IPS-18c (cell line): ENCODE measurements at regions not wholly inside any gene's neighbourhood (a gene's known extent, or its start where the extent isn't known, plus 50 kb on each side); places are given as distances from the start of the nearest gene placed in this dataset.

Experiments
- H3K4me3 ChIP-seq: 2 replicates; pipeline ENCODE4 v1.7.0; 2013; ENCODE audit warnings: low read depth, mild to moderate bottlenecking, low read length, moderate library complexity; ENCODE audit not compliant: insufficient read depth
- H3K9me3 ChIP-seq: one replicate; pipeline ENCODE4 v1.6.1; 2013; ENCODE audit warnings: mild to moderate bottlenecking, low read length, moderate library complexity; ENCODE audit not compliant: control insufficient read depth, insufficient read depth

DNA sequence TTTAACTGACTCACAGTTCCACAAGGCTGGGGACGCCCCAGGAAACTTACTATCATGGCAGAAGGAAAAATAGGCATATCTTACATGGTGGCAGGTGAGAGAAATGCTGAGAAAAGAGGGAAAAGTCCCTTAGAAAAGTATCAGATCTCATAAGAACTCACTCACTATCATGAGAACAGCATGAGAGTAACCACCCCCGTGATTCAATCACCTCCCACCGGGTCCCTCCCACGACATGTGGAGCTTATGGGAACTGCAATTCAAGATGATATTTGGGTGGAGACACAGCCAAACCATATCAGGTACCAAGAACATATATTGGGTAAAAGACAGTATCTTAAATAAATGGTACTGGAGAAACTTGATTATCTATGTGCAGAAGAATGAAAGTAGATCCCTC, 100.3 kb upstream of the FAR2 start:
- H3K9me3 ChIP-seq, result no peaks in the 10 kb centered on the region
- H3K4me3 ChIP-seq, result no peak overlapping the region

DNA sequence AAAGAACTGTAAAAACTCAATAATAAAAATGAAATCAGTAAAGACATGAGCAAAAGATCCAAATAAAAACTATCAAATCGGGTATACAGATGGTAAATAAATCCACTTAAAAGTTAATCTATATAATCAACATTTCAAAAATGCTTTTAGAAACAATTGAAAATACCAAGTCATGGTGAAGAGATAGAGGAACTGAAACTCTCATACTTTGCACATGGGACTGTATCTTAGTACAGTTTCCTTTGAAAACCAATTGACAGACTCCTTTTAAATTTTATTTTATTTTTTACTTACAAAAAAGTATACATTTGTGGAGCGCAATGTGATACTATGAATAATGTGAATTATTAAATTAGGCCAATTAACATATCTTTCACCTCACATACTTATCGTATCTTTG, 98.6 kb upstream of the FAR2 start:
- H3K4me3 ChIP-seq, result no peak overlapping the region
- no peaks in the 10 kb centered on the region for H3K9me3 ChIP-seq

DNA sequence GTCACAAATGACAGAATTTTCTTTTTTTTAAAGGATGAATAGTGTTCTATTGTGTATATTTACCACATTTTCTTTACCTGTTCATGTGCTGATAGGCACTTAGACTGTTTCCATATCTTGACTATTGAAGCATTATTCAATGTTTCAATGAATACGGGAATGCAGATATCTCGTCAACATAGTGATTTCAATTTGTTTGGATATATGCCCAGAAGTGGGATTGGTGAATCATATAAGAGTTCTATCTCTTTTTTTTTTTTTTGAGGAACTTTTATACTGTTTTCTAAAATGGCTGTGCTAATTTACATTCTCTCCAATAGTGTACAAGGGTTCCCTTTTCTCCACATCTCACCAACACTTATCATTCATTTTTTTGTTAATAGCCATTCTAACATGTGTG, 97.9 kb upstream of the FAR2 start:
- H3K4me3 ChIP-seq, result no peak overlapping the region
- H3K9me3 ChIP-seq, result no peaks in the 10 kb centered on the region

DNA sequence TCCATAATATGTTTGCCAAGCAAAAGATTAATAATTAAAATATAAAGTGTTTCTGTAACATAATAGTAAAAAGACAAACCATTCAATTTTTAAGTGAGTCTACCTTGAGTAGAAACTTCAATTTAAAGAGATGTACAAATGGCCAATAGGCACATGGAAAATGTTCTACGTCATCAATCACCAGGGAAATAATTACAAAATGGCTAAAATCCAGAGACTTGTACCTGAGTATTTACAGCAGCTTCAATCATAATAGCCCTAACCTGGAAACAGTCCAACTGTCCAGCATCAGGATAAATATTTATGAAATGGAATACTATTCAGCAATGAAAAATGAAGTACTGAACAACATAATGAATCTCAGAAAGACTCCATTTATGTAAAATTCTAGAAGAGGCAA, 95.5 kb upstream of the FAR2 start:
- H3K9me3 ChIP-seq, result no peaks in the 10 kb centered on the region
- H3K4me3 ChIP-seq, result no peak overlapping the region

DNA sequence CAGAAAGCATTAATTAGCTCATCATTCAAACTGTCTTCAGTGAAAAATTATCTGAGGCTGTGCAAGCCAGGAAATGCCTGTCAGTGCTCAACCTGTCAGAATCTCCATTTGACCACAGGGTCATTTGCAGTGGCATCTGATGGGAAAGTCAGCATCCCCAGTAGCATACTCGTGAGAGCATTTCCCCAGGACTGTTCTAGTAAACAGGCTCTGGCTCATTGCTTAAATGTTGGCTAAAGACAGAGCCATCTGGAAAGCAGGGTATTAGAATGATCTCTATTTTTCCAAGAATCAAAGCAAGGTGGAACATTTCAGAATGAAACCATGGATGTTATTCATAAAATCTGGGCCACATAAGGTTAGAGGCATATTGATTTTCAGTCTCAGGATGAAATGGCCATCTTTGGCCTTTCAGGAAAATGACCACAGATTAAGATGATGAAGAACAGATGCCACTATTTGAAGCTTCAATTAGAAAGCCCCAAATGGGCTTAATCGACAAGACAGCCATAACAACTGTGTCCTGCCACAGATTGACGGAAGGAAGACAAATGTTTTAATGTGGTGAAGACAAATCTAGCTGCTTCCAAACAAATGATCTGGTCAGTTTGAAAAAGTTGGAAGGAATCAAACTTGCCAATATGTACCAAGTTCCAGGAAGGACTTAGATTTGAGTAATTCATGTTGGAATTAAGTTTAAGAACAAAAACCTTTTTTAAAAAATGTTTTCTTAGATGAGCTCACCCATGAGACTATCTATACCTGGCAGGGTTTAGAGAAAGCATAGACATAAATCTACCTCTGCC, 94.0 kb upstream of the FAR2 start:
- Histone ChIP-seq H3K4me3 (no peak overlapping the region), H3K9me3 (no peaks in the 10 kb centered on the region)

DNA sequence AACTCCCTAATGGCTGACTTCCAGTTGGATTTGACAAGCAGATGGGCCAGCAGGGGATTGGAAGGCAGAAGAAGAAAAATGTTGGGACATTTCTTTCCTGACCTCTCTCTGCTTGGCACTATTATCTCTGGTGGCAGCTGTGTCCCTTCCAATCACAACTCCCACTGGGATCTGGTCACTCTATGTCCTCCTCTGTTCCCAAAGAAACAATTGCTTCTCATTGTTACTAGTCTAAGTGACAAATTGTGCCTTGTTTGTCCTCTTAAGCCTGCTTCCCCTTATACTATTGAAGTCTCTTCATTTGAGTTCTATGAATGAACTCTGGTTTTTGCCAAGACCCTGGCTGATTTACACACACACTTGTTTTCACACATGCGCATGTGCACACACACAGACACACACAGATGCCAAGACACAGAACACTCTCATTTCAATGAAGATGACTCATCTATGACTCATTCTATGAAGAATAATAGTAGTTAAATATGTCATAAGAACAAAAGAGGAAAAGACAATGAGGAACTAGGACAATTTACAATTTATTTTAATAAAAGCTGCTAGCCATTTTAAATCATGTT, 83.0 kb upstream of the FAR2 start:
- Histone ChIP-seq H3K4me3 (no peak overlapping the region), H3K9me3 (no peaks in the 10 kb centered on the region)

DNA sequence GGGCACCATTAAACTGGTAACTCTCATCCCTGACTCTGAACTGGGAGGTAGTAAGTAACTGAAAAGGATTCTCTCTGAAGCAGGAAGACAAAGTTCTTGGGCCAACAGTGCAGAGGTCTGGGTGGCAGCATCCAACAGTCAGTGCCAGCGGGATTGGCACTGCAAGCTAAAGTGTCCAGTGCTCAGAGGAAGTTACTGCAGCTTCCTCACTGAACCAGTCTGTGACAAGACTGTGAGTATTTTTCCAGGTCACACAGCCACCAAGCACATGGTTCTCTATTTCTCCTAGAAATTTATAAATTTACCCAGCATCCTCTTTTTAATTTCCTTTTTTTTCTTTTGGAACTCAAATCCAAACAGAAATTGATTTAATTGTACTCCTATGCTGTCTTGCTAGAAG, 81.6 kb upstream of the FAR2 start:
- Histone ChIP-seq H3K9me3 (no peaks in the 10 kb centered on the region), H3K4me3 (no peak overlapping the region)

DNA sequence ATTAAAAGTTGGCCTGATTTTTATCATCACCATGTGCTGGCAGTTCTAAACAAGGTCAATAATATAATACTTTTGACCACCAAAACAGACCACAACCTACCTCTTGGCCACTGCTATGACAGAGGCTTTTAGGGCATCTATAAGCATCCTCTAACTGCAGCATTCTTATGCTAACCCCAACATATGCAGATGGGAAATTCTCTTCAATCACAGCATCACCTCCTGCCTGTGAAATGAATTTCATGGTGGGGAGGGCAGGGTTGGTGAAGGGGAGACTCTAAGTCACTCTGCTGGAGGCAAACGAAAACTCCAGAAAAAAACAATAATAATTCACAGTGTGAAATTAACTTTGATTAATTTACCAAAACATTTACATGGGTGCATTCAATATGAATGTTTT, 78.8 kb upstream of the FAR2 start:
- Histone ChIP-seq H3K9me3 (no peaks in the 10 kb centered on the region), H3K4me3 (no peak overlapping the region)

DNA sequence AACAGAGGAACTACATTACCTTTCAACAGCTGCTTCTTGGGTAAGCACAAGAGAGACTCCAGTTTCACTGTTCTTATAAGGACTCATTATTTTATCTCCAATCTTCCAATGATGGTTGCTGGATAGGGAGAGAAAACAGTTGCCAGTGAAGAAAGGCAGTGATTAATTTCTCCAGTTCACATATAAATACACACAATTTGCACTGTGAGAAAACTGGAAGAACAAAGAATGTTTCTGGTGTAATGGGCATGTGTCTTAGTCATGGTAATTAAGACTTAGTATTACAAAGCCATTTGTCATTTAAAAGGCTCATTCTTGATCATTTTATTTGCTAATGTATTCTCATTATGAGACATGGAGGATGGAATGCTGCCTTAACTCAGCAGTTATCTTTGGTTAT, 78.0 kb upstream of the FAR2 start:
- Histone ChIP-seq H3K9me3 (no peaks in the 10 kb centered on the region), H3K4me3 (no peak overlapping the region)

DNA sequence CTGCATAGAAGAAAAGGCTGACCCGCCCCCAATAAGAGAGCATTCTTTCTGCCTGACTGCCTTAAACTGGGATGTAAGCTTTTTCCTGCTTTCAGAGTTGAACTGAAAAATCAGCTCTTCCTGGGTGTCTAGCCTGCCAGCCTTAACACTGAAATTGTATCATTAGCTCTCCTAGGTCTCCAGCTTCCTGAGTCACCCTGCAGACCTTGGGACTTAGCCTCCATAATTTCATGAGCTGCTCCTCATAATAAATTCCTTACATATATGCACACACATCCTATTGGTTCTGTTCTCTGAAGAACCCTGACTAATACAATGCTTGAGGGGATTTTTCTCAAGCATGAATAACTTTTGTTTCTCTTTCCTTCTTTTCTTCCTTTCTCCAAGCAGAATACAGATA, 76.4 kb upstream of the FAR2 start:
- Histone ChIP-seq H3K4me3 (no peak overlapping the region), H3K9me3 (no peaks in the 10 kb centered on the region)

DNA sequence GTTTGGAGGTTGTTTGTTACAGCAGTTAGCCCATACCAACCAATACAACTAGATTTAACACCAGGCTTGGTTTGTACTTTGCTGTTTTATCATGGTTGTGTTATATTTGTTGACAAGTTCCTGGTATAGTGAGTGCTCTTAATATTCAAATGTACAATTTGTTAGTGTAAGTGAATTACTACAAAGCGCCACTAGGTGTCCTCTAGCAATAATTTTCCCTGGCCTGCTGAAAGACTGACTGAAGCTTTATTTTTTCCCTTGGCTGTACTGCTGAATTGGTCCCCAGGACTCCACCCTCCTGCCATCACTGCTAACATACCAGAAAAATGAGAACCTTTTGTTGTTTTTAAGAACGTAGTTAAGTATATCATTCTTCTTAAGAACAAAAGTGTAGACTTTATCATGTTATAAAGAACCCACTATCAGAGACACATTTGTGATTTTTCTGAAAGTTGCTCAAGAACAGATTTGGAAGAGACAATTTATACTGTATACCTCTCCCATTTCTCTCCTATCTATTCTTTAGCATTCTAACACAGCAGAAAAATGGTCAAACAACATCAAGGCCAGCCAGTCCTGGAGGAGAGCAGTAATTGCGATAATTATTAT, 75.3 kb upstream of the FAR2 start:
- Histone ChIP-seq H3K4me3 (no peak overlapping the region), H3K9me3 (no peaks in the 10 kb centered on the region)

DNA sequence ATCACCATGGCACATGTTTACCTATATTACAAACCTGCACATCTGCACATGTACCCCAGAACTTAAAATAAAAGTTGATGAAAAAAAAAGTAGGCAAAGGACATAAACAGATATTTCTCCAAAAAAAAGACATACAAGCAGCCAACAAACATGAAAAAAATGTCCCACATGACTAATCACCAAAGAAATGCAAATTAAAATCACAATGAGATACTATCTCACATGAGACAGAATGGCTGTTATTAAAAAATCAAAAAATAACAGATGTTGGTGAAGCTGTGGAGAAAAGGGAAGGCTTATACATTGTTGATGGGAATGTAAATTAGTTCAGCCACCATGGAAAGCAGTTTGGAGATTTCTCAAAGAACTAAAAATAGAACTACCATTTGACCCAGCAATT, 68.0 kb upstream of the FAR2 start:
- Histone ChIP-seq H3K4me3 (no peak overlapping the region), H3K9me3 (no peaks in the 10 kb centered on the region)

DNA sequence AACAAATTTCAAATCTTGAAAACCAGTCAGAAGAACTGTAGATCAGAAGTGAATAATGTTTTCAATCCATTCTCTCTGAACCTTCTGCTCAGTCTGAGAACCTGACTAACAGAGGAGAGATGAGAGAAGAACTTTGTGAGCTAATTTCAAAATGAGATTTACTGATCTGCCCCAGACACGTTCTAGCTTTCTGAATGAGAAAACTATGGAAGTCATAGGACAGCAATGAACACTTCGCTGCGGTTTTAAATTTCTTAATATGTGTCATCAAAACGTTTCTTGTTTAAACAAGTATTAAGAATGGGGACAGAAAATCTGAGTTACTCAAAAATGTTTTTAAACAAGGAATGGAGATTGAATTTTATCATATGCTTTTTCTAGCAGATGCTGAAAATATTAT, 66.6 kb upstream of the FAR2 start:
- Histone ChIP-seq H3K4me3 (no peak overlapping the region), H3K9me3 (no peaks in the 10 kb centered on the region)

DNA sequence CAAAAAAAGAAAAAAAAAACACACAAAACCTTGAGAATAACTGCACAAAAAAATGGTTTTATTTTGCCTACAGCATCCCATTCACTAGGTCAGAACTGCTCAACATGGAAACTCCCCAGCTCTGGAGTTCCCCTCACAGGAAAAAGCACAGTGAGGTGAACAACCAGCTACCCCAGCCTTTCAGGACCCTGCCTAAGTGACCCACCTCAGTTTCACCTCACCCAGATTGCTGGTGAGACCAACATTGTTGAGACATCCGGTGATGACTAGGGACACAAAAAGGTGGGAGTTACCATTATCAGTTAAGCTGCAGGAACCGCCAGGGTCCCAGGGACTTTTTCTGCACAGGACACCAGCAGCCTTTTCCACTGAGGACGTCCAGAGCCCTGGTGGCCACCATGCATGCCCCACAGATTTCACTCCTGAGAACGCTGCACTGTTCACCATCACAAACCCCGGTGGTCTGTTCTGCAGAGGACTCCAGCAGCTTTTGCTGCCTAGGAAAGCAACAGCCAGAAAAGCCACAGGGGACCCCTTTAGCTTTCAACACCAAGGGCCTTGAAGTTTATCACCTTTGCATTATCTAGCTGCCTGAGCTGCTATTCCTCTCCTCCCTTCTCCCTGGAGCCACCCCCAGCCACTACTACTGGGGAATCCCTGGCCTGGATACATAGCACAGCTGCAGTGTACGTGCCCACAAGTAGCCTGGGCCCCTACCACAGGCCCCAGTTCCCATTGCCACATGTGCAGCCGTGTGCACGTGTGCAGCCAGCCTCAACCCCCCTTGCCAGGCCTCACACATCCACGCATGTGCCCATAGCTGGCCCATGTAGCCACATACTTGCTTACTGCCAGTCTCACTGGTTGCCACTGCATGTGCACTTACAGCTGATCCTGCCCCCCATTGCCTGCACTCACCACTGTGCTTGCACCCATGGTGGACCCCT, 62.5 kb upstream of the FAR2 start:
- Histone ChIP-seq H3K9me3 (no peaks in the 10 kb centered on the region), H3K4me3 (no peak overlapping the region)

DNA sequence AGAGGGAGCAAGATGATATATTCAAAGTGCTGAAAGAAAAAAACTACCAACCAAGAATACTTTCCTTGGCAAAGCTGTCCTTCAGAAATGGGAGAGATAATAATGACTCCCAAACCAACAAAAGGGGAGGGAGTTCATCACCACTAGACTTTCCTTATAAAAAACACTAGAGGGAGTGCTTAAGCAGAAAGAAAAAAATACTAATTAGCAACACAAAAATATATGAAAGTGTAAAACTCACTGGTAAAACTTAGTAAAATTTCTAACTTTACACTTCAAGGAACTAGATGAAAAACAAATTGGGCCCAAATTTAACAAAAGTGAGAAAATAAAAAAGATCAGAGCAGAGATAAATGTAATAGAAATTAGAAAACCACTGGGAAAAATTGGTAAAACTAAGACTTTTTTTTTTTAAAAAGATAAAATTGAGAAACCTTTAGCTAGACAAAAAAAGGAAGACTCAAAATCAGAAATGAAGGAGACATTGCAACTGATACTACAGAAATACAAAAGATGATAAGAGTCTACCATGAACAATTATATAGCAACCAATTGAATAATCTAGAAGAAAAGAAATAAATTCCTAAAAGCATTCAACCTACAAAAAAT, 60.4 kb upstream of the FAR2 start:
- no peak overlapping the region for H3K4me3 ChIP-seq
- H3K9me3 ChIP-seq, result peaks cover 2% of the 10 kb centered on the region
